PC-9 (cell line): ENCODE measurements at regions not wholly inside any gene's neighbourhood (a gene's known extent, or its start where the extent isn't known, plus 50 kb on each side); places are given as distances from the start of the nearest gene placed in this dataset.

Experiments
- BruUV-seq: library from RNA; stranded (reverse); fragments of 400-500 nt; replicated peaks from 2 replicates; lab custom pipeline; 2021; lab: Mats Ljungman, UMichigan
- CTCF ChIA-PET: fragments of 300-600 bp; sonication (Branson Sonifier 250); formaldehyde crosslinking; loops from one replicate; lab custom pipeline; 2022; ENCODE audit warnings: antibody characterized with exemption; lab: Charles Lee
- POLR2A ChIA-PET: fragments of 300-600 bp; sonication (Branson Sonifier 250); formaldehyde crosslinking; loops from one replicate; lab custom pipeline; 2022; ENCODE audit warnings: antibody characterized with exemption; ENCODE audit not compliant: unreplicated experiment; lab: Charles Lee
- DNase-seq, 2 experiments: peaks; one replicate each; pipeline versions ENCODE4 v3.0.0 to v3.0.0-alpha.2; 2015 to 2022; ENCODE audit warnings: mixed read lengths in 1 of 2
- H2AFZ ChIP-seq: fragments of 200-600 bp; sonication (generic); 2 replicates; pipeline ENCODE4 v1.8.1; 2017; ENCODE audit warnings: antibody characterized with exemption
- H3F3A ChIP-seq: fragments of 200-600 bp; sonication (generic); 2 replicates; pipeline ENCODE4 v1.8.1; 2017; ENCODE audit warnings: antibody characterized with exemption, mild to moderate bottlenecking, low read depth; ENCODE audit not compliant: insufficient read depth
- H3K27ac ChIP-seq: fragments of 200-600 bp; sonication (generic); 2 replicates; pipeline ENCODE4 v1.6.1; 2016; ENCODE audit warnings: mixed run types
- H3K27me3 ChIP-seq: fragments of 200-600 bp; sonication (generic); 2 replicates; pipeline ENCODE4 v1.6.1; 2016; ENCODE audit warnings: low read depth, mixed run types; ENCODE audit not compliant: insufficient read depth
- H3K36me3 ChIP-seq: fragments of 200-600 bp; sonication (generic); 2 replicates; pipeline ENCODE4 v1.6.1; 2016; ENCODE audit warnings: low read depth, mixed run types
- H3K4me1 ChIP-seq: fragments of 200-600 bp; sonication (generic); replicated peaks from 2 replicates; pipeline ENCODE4 v1.6.1; 2016; ENCODE audit warnings: mixed run types; ENCODE audit not compliant: insufficient read depth
- H3K4me2 ChIP-seq: fragments of 200-600 bp; sonication (generic); 2 replicates; pipeline ENCODE4 v1.6.1; 2017; ENCODE audit warnings: mixed run types
- H3K4me3 ChIP-seq: fragments of 200-600 bp; sonication (generic); 2 replicates; pipeline ENCODE4 v1.6.1; 2016; ENCODE audit warnings: mixed run types
- H3K79me2 ChIP-seq: fragments of 200-600 bp; sonication (generic); 2 replicates; pipeline ENCODE4 v1.6.1; 2017; ENCODE audit warnings: low read depth, mixed run types
- H3K9me2 ChIP-seq: fragments of 200-600 bp; sonication (generic); 2 replicates; pipeline ENCODE4 v1.8.1; 2017; ENCODE audit warnings: mild to moderate bottlenecking; ENCODE audit not compliant: insufficient read depth
- H3K9me3 ChIP-seq: fragments of 200-600 bp; sonication (generic); 2 replicates; pipeline ENCODE4 v1.8.1; 2016; ENCODE audit warnings: low read depth; ENCODE audit not compliant: insufficient read depth
- H4K20me1 ChIP-seq: fragments of 200-600 bp; sonication (generic); 2 replicates; pipeline ENCODE4 v1.8.1; 2017; ENCODE audit not compliant: insufficient read depth
- CTCF ChIP-seq: fragments of 200-600 bp; sonication (generic); conservative IDR thresholded peaks from 2 replicates; pipeline ENCODE4 v1.6.1; 2017; ENCODE audit warnings: mixed run types, antibody characterized with exemption, mild to moderate bottlenecking, moderate library complexity
- EZH2 ChIP-seq: fragments of 200-600 bp; sonication (generic); IDR thresholded peaks from 2 replicates; pipeline ENCODE4 v1.8.0; 2017; ENCODE audit warnings: antibody characterized with exemption, low read depth
- intact Hi-C: fragments of 100-400 bp; cut with micrococcal nuclease; formaldehyde crosslinking; loops from one replicate; pipeline ENCODE4 v1.10.0; 2022; ENCODE audit not compliant: unreplicated experiment

GRCh38 chr2:23069923-23070322 is 315.1 kb upstream of the KLHL29 start:
- Histone ChIP-seq H3F3A (no peaks in the 10 kb centered on the region), H4K20me1 (no peaks in the 10 kb centered on the region; the same call in 1 of the 2 replicates), H3K79me2 (no peaks in the 10 kb centered on the region), H3K36me3 (no peaks in the 10 kb centered on the region), H2AFZ (no peak overlapping the region), H3K4me2 (no peak overlapping the region), H3K4me1 (no peaks in the 10 kb centered on the region), H3K4me3 (no peak overlapping the region), H3K27me3 (peaks cover 40% of the 10 kb centered on the region; the same call in 1 of the 2 replicates), H3K9me3 (no peaks in the 10 kb centered on the region), H3K27ac (no peak overlapping the region), H3K9me2 (no peaks in the 10 kb centered on the region; the same call in 1 of the 2 replicates)
- ChIA-PET CTCF (no interaction called here), POLR2A (no interaction called here)
- no peak for DNase-seq
- TF ChIP-seq EZH2 (no peak), CTCF (no peak)
- intact Hi-C loops: no loop called here
- BruUV-seq: no TSS peak

DNA sequence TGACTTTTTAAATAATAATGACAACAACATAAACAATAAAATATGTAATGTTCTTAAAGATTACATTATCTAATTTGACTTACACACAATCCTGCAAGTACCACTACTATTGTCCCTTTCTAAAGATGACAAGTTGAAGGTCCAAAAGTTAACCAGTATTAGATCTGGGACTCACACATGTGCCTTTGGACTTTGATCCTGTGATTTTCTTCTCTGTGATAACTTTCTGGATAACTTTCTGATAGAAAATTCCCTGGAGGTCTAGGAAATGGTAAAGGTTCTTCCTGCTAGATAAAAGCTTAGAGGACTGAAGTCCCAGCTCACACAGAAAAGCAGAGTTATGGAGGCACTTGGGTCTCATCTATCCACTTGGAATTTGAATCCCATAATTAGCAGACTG is 311.9 kb upstream of the KLHL29 start:
- no peak for DNase-seq
- no peaks in the 10 kb centered on the region for H3K79me2 ChIP-seq
- H3K27me3 ChIP-seq: peaks cover 10% of the 10 kb centered on the region; the same call in 1 of the 2 replicates
- H3K4me1 ChIP-seq: no peaks in the 10 kb centered on the region
- no peaks in the 10 kb centered on the region; the same call in 1 of the 2 replicates for H4K20me1 ChIP-seq
- H3K27ac ChIP-seq: no peak overlapping the region
- BruUV-seq: no TSS peak
- H3K36me3 ChIP-seq: no peaks in the 10 kb centered on the region
- no peaks in the 10 kb centered on the region for H3F3A ChIP-seq
- intact Hi-C loops: no loop called here
- ChIA-PET CTCF (no interaction called here), POLR2A (no interaction called here)
- no peaks in the 10 kb centered on the region; the same call in 1 of the 2 replicates for H3K9me2 ChIP-seq
- no peak overlapping the region for H2AFZ ChIP-seq
- H3K9me3 ChIP-seq: no peaks in the 10 kb centered on the region
- H3K4me3 ChIP-seq: no peak overlapping the region
- TF ChIP-seq EZH2: no peak
- no peak for TF ChIP-seq CTCF
- no peak overlapping the region for H3K4me2 ChIP-seq

GRCh38 chr2:23073671-23074070 is 311.3 kb upstream of the KLHL29 start:
- POLR2A ChIA-PET: no interaction called here
- no peak for TF ChIP-seq EZH2
- no peak for TF ChIP-seq CTCF
- H3K36me3 ChIP-seq: no peaks in the 10 kb centered on the region

More at GRCh38 chr2:23073671-23074070, 311.3 kb upstream of the KLHL29 start:
- intact Hi-C loops: no loop called here
- CTCF ChIA-PET: no interaction called here
- Histone ChIP-seq H3K79me2 (no peaks in the 10 kb centered on the region), H3K9me2 (no peaks in the 10 kb centered on the region), H3F3A (no peaks in the 10 kb centered on the region), H3K4me3 (no peak overlapping the region), H4K20me1 (no peaks in the 10 kb centered on the region; the same call in 1 of the 2 replicates), H3K9me3 (no peaks in the 10 kb centered on the region), H2AFZ (no peak overlapping the region), H3K27me3 (peaks cover 6% of the 10 kb centered on the region; the same call in 1 of the 2 replicates), H3K27ac (no peak overlapping the region), H3K4me1 (no peaks in the 10 kb centered on the region), H3K4me2 (no peak overlapping the region)
- no peak for DNase-seq
- BruUV-seq: no TSS peak
